Urothelium cell line (cell line): ENCODE measurements at regions not wholly inside any gene's neighbourhood (a gene's known extent, or its start where the extent isn't known, plus 50 kb on each side); places are given as distances from the start of the nearest gene placed in this dataset.
"Not testable (repeated sequence)": the region's sequence is repeated elsewhere in the genome, so short reads cannot be mapped to it uniquely, and the experiment has no call there.

ENCODE experiments used
- DNase-seq: peaks from one replicate; pipeline ENCODE4 v3.0.0; 2011; ENCODE audit warnings: low spot score, mixed read lengths
- FAIRE-seq: peaks from 2 replicates; lab custom pipeline; 2011; peaks lifted over from hg19 to GRCh38; lab: Jason Lieb, UNC

GRCh38 chr4:187505798-187506141 lies 489.8 kb upstream of the ZFP42 start:
- FAIRE-seq, DNase-seq: not testable (repeated sequence)

DNA sequence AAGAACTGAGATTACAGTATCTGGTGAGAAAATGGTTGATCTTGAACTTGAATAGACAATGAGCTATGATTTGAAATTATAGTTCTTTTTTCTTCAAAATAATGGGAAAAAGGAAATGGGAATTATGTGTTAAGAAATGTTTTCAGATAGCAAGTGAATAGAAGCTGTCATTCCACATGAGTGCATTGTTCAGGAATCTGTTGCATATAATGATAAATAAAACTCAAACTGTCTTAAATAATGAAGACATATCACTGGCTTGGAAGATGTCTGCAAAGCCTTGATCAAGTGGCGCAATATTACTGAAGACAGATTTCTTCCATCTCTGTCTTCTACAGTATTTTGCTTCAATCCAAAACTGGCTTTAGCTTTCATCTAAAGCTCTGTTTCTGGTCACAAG lies 479.3 kb upstream of the ZFP42 start:
- DNase-seq (no peak), FAIRE-seq (no peak)

DNA sequence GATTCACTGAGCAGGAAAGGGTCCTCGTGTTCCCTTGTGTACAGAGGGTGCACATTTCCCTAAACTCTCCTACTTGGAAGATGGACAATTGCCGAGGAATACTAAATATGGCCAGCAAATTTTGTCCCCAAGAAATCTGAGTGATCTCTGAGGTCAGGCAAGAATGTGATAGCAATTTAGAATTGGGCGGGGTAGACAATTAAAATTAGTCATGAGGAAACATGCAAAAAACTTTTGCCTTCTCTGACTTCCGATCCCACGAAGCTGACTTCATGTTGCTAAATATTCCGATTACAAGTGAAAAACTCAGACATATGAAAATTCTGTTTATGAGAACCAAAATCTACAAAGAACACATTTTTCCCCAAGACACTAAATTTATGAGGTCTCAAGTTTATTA lies 453.9 kb upstream of the ZFP42 start:
- DNase-seq = peak; percentile 10
- FAIRE-seq = no peak

- FAIRE-seq = no peak
Measured at GRCh38 chr4:187544461-187545053, 451.0 kb upstream of the ZFP42 start.

DNA sequence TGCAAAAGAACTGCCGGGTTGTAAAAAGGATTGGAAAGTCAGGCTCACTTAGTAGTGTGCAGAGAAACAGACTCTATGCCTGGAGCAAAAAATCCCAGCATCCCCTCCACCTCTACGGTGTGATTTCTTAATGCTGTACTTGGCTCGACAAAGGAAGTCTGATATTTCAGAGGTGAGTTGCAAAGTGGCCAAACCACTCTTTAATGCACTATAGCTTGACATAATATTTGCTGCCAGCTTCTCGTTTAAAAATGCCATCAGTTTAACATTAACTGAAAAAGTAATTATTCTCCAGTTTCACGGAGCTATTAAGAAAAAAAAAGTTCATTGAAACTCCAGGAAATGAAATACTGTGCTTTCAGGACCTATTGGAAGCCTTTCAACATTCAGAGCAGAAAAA lies 448.3 kb upstream of the ZFP42 start:
- no peak for FAIRE-seq

More at GRCh38 chr4:187544461-187545053, 451.0 kb upstream of the ZFP42 start:
- no peak for DNase-seq

DNA sequence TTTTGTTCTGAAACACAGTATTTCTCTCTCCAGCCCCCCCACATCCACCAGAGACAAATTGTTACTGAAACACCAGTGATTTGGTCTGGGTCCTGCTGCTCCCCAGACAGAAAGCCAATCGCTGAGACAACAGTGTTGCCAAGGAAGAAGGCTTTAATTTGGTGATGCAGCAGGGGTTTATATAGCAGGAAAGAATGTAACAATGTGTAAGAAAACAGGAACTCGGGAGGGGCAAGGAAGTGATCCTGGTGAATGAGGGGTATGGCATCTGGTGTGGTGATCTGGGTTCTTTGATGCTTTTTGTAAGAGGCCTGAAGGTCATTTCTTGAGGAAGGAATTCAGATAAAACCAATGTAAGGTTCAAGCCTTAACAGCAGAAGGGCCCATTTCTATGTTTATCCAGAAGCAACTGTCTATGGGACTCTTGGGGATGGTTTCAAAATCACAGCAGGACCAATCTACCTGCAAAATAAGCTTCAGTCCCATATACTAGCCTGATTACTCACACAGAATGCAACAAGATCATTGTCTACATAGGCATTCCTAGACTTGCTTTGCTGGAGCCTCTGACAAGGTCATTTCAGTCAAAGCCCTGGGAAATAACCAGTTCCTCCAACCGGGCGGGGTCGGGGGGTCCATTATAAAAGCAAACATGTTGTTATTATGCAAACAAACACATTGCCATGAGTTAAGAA lies 445.2 kb upstream of the ZFP42 start:
- DNase-seq (no peak), FAIRE-seq (no peak)

More for the DNA sequence above, 448.3 kb upstream of the ZFP42 start:
- DNase-seq = no peak

GRCh38 chr4:187552781-187553180 lies 442.8 kb upstream of the ZFP42 start:
- FAIRE-seq (no peak), DNase-seq (no peak)

GRCh38 chr4:187555174-187555573 lies 440.4 kb upstream of the ZFP42 start:
- FAIRE-seq (no peak), DNase-seq (no peak)

GRCh38 chr4:187558391-187558790 lies 437.2 kb upstream of the ZFP42 start:
- DNase-seq (no peak), FAIRE-seq (no peak)

DNA sequence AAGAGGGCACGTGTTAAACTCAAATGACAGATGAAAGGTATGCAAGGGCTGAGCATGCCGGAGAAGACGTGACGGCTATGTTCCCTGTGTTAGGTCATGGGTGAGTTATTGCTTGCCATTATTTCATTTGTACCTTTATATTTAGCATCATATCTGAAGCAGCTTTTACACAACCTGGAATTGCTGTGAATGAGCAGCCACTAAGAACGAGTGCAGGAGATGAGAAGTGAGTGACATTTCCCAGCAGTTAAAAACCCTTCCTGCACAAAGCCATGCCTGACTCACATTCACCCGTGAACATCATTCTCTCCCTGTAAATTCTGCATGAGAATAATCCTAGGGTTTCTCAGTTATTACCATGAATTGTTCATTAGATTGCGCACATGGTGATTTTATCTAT lies 433.2 kb upstream of the ZFP42 start:
- DNase-seq (no peak), FAIRE-seq (no peak)

- DNase-seq = no peak
- no peak for FAIRE-seq
Measured at GRCh38 chr4:187565416-187565815, 430.2 kb upstream of the ZFP42 start.

DNA sequence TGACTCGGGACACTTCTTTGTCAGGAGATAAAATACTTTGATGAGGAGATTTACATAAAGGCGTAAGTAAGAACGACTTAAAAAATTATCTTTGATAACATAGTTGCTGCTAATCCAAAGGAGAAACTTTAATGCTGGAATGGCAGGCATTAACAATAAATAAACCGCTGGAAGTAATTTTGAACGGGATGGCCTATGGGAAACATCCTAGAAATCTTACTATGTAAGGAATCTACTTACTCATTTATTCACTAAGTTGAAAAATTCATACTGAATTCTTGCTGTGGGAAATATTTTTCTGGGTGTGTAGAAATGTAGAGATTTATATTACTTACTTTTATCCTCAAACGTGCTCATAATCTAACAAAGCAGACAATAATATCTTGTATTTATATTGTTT lies 425.7 kb upstream of the ZFP42 start:
- no peak for DNase-seq
- no peak for FAIRE-seq

- no peak for DNase-seq
- FAIRE-seq = no peak
Measured at GRCh38 chr4:187575706-187576105, 419.9 kb upstream of the ZFP42 start.

- DNase-seq (no peak), FAIRE-seq (no peak)
Measured at GRCh38 chr4:187576751-187577150, 418.8 kb upstream of the ZFP42 start.

- no peak for DNase-seq
- no peak for FAIRE-seq
Measured at GRCh38 chr4:187577941-187578480, 417.6 kb upstream of the ZFP42 start.

- no peak for FAIRE-seq
- no peak for DNase-seq
Measured at GRCh38 chr4:187586892-187587291, 408.7 kb upstream of the ZFP42 start.

DNA sequence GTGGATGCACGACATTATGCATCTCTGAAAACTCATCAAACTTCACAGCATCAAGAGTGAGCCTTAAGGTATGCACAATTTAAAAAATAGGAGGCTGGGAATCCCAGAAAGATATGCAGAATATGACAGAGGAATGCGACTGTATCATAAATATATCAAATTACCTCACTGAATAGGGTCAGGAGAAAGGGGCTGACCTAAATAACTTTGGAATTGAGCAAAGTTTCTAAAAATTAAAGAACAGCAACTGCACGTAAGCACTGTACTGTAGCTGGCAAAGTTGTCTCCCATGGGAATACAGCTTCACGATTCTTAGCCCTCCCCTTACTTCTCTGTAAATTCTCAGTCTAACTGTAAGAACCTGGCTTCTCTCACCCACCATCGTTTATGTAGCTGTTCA lies 397.4 kb upstream of the ZFP42 start:
- no peak for DNase-seq
- no peak for FAIRE-seq

- FAIRE-seq = no peak
- peak; percentile 12 for DNase-seq
Measured at GRCh38 chr4:187602339-187603092, 393.1 kb upstream of the ZFP42 start.

DNA sequence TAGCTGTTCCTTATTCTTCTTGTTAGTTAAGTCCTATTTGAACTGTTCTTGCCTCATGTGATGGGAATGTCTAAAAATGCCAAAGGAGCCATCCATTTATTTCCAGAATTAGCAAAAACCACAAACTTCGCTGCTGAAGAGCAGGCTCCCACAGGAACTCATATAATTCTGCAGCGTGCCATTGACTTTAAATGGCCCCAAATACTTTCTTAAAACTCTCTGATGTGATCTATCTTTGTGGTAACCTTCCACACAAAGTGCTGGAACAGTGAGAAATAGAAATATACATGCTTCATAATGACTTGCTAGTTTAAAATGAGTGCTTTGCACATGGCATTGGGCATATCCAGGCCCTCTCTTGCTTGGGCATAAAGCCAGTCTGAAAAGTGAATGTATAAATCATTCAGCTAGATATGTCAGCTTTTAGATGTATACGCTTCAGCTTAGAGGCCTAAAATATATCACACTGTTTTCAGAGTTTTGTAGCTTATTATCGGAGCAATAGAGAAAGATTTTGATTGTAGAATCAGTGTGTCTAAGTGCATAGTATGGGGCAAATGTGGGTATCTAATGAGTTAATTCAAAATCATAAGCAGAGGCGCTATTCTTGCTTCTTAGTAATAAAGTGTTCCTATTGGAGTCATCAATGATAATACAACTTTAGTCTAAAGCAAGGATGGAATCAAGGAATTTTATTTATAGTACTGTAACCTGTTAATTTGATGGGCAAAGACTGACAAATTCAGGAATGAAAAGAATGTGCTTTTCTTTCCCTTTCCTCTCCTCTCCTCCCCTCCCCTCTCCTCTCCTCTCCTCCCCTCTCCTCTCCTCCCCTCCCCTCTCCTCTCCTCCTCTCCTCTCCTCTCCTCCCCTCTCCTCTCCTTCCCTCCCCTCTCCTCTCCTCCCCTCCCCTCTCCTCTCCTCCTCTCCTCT lies 392.2 kb upstream of the ZFP42 start:
- no peak for DNase-seq
- no peak for FAIRE-seq

DNA sequence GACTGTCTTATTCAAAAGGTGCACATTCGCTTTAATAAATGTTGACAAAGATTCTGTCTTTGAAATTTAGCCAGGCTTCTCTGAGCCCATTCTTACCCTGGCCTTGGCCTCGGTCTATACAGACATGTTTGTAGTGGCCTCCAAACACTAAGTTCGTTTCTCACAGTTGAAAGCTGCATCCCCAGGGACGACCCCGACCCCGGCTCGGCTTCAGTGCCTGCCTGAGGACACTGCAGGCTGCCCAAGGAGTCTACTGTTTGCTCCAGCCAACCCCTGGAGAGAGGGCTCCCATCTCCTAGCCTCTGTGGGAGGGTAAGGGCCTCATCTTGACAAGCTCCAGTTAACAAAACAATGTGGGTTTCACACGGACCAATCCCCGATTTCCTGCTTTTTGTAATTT lies 390.6 kb upstream of the ZFP42 start:
- DNase-seq = no peak
- FAIRE-seq = no peak

DNA sequence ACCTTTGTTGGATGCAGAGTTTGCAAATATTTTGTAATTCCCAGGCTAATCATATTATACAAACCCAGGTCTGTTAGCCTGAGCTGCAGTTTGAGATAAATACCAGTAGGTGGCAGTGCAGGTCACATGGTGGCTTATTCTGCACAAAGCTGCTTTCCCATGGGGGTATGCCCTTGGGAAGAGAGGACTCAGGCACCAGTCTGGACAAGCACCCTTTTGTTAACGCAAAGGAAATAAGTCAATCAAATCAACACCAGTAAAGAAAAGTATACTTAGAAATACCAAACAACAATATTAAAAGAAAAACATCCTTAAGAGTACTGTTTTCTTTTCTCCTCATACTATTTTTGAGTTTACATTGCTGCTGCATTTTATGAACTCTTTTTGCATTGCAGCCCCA lies 389.0 kb upstream of the ZFP42 start:
- DNase-seq (peak; percentile 44), FAIRE-seq (no peak)
